ENCODE measurements at regions not wholly inside any gene's neighbourhood (a gene's known extent, or its start where the extent isn't known, plus 50 kb on each side); places are given as distances from the start of the nearest gene placed in this dataset.

DNA sequence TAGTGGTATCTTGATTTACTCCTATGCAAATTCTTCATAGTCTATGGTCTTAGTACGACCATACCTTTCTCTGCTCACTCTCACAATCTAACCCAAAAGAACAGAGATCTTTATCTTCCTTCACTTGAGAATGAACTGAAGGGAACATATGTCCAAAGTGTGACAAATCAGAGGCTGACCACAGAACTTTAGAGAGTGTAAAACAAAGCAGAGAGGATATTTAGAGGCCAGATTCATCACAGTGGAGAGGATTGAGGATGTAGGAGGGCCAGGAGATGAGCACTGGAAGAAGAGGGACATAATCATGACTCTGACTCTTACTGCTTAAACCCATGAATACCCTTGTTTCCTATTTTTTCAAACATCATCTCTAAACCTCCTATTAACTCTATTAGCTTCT lies 935.3 kb upstream of the PHF14 start:
- Histone ChIP-seq H3T11ph (ENCODE audit: low read length) (no peak overlapping the region), H3K14ac (ENCODE audit: insufficient read depth, low read length) (no peak overlapping the region), H3K9ac (ENCODE audit: extremely low read depth, insufficient read length, low read length) (no peak overlapping the region), H4K5ac (ENCODE audit: insufficient read length, low read depth, low read length) (no peak overlapping the region), H4K20me1 (ENCODE audit: control insufficient read depth, insufficient read depth, insufficient read length) (no peaks in the 10 kb centered on the region), H3K27me3 (ENCODE audit: insufficient read depth, low read length) (no peaks in the 10 kb centered on the region), H3K23me2 (ENCODE audit: insufficient read length, low read depth, low read length, poor library complexity, severe bottlenecking) (no peaks in the 10 kb centered on the region), H3K23ac (ENCODE audit: insufficient read length, low read depth, low read length) (no peak overlapping the region), H2BK5ac (ENCODE audit: insufficient read length, low read length) (no peak overlapping the region), H2AK5ac (ENCODE audit: insufficient read length, low read length) (no peak overlapping the region), H2AFZ (ENCODE audit: low read length) (no peak overlapping the region), H3K18ac (ENCODE audit: insufficient read length, low read depth, low read length) (no peak overlapping the region), H3K4me2 (ENCODE audit: insufficient read depth, insufficient read length, low read length) (no peak overlapping the region), H3K79me1 (ENCODE audit: insufficient read depth, low read depth, low read length, poor library complexity, severe bottlenecking) (no peaks in the 10 kb centered on the region), H3K9me3 (ENCODE audit: control insufficient read depth, low read depth, low read length) (no peaks in the 10 kb centered on the region), H2BK20ac (ENCODE audit: low read depth, low read length, poor library complexity, severe bottlenecking) (no peak overlapping the region), H4K91ac (ENCODE audit: insufficient read length, low read depth, low read length) (no peak overlapping the region), H4K8ac (replicated peaks; ENCODE audit: insufficient read length, low read depth, low read length) (no peak overlapping the region), H3K4me1 (ENCODE audit: insufficient read depth, low read length) (peaks cover 5% of the 10 kb centered on the region; the same call in 1 of the 2 replicates), H3K27ac (ENCODE audit: insufficient read length, low read depth, low read length) (no peak overlapping the region), H2BK120ac (ENCODE audit: low read depth, low read length, poor library complexity, severe bottlenecking) (no peak overlapping the region), H3K79me2 (ENCODE audit: insufficient read depth, low read length) (no peaks in the 10 kb centered on the region), H3K4ac (ENCODE audit: low read depth, low read length) (no peak overlapping the region), H2BK12ac (ENCODE audit: insufficient read length, low read depth, low read length) (no peak overlapping the region), H3K56ac (ENCODE audit: insufficient read length, low read depth, low read length) (no peak overlapping the region), H2BK15ac (ENCODE audit: low read depth, low read length) (no peak overlapping the region)
- DNase-seq = no peak
- Mint-ChIP-seq H3K9me3 (no peaks in the 10 kb centered on the region), H3K4me1 (peaks cover 10 to 14% of the 10 kb centered on the region in 2 experiments), H3K4me3 (no peak overlapping the region), H3K27me3 (ENCODE audit: low read depth) (no peaks in the 10 kb centered on the region), H3K36me3 (ENCODE audit: insufficient read depth in 1 of 3, low read depth in 3 of 3) (no peaks in the 10 kb centered on the region), H3K27ac (peak overlapping the region in 1 of 3 experiments; percentile 13; a peak in 1 of 7 replicates)
- TF ChIP-seq, protein P1, sequence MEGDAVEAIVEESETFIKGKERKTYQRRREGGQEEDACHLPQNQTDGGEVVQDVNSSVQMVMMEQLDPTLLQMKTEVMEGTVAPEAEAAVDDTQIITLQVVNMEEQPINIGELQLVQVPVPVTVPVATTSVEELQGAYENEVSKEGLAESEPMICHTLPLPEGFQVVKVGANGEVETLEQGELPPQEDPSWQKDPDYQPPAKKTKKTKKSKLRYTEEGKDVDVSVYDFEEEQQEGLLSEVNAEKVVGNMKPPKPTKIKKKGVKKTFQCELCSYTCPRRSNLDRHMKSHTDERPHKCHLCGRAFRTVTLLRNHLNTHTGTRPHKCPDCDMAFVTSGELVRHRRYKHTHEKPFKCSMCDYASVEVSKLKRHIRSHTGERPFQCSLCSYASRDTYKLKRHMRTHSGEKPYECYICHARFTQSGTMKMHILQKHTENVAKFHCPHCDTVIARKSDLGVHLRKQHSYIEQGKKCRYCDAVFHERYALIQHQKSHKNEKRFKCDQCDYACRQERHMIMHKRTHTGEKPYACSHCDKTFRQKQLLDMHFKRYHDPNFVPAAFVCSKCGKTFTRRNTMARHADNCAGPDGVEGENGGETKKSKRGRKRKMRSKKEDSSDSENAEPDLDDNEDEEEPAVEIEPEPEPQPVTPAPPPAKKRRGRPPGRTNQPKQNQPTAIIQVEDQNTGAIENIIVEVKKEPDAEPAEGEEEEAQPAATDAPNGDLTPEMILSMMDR (conservative IDR thresholded peaks at IDR 0.05) = no peak
- no CpG with 5 or more reads among the region's 1 CpG for WGBS (ENCODE audit: extremely low coverage, insufficient read length, low lambda C conversion rate)

Data from H9 (cell line).